Ovary (tissue), 3 donors: ENCODE measurements at regions not wholly inside any gene's neighbourhood (a gene's known extent, or its start where the extent isn't known, plus 50 kb on each side); places are given as distances from the start of the nearest gene placed in this dataset.

Experiments
- EP300 ChIP-seq: sonication (generic); formaldehyde crosslinking; IDR thresholded peaks from one replicate; pipeline ENCODE4 v1.6.1; 2017; ENCODE audit warnings: antibody characterized with exemption
- POLR2A ChIP-seq: fragments of 450-650 bp; IDR thresholded peaks from one replicate; pipeline ENCODE4 v1.6.1; 2017; ENCODE audit warnings: antibody characterized with exemption, mild to moderate bottlenecking, moderate library complexity
- TF ChIP-seq, protein P1 (sequence below), 3 donors: fragments of 450-650 bp in 2 of 3; fragments of 200-600 bp in 1 of 3; IDR thresholded peaks; one replicate each; pipeline versions ENCODE4 v1.5.1 to v1.8.0; 2016 to 2022; ENCODE audit warnings: antibody characterized with exemption in 3 of 3, mild to moderate bottlenecking in 1 of 3
- donor health status: DM: no; HTN: no; CAD: no.

DNA sequence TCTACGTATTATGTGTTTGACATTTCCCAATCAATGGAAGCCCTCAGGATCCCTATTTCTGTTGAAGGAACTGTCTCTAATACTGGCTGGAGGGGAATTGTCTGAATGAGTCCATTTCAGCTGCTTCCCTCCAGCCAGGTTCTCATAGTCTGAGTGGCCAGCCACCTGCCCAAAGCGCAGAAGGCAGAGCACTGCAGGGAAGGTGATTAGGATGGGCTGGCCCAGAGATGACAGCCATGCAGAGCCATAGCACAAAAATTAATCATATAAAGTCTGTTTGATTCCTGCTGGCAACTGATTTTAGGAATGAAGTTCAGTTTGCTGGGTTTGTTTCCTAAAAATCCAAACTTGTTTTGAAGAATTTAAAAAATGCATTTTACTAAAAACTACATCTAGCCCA is 327.1 kb downstream of the ETAA1 start:
- TF ChIP-seq, protein P1, sequence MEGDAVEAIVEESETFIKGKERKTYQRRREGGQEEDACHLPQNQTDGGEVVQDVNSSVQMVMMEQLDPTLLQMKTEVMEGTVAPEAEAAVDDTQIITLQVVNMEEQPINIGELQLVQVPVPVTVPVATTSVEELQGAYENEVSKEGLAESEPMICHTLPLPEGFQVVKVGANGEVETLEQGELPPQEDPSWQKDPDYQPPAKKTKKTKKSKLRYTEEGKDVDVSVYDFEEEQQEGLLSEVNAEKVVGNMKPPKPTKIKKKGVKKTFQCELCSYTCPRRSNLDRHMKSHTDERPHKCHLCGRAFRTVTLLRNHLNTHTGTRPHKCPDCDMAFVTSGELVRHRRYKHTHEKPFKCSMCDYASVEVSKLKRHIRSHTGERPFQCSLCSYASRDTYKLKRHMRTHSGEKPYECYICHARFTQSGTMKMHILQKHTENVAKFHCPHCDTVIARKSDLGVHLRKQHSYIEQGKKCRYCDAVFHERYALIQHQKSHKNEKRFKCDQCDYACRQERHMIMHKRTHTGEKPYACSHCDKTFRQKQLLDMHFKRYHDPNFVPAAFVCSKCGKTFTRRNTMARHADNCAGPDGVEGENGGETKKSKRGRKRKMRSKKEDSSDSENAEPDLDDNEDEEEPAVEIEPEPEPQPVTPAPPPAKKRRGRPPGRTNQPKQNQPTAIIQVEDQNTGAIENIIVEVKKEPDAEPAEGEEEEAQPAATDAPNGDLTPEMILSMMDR (IDR thresholded peaks at IDR 0.05): no peak
- TF ChIP-seq POLR2A (no peak), EP300 (no peak)
